Posterior cingulate gyrus (tissue), 11 donors: ENCODE measurements at regions not wholly inside any gene's neighbourhood (a gene's known extent, or its start where the extent isn't known, plus 50 kb on each side); places are given as distances from the start of the nearest gene placed in this dataset.

Experiments
- DNase-seq, 10 donors: peaks; one replicate each; pipeline versions ENCODE4 v3.0.0 to v3.0.0-alpha.2; 2020 to 2021; ENCODE audit warnings: mixed read lengths in 3 of 10
- intact Hi-C: fragments of 100-400 bp; cut with DNase I; formaldehyde crosslinking; loops from one replicate; pipeline ENCODE4 v1.15.1; 2023

GRCh38 chr13:74975111-74975510, 506.9 kb downstream of the TBC1D4 start:
- DNase-seq, result no peak
- intact Hi-C loops, result no loop called here

GRCh38 chr13:74973935-74974879, 507.8 kb downstream of the TBC1D4 start:
- DNase-seq, result no peak
- intact Hi-C loops, result no loop called here

GRCh38 chr13:74969419-74969818, 512.5 kb downstream of the TBC1D4 start:
- DNase-seq, result no peak
- intact Hi-C loops, result no loop called here

DNA sequence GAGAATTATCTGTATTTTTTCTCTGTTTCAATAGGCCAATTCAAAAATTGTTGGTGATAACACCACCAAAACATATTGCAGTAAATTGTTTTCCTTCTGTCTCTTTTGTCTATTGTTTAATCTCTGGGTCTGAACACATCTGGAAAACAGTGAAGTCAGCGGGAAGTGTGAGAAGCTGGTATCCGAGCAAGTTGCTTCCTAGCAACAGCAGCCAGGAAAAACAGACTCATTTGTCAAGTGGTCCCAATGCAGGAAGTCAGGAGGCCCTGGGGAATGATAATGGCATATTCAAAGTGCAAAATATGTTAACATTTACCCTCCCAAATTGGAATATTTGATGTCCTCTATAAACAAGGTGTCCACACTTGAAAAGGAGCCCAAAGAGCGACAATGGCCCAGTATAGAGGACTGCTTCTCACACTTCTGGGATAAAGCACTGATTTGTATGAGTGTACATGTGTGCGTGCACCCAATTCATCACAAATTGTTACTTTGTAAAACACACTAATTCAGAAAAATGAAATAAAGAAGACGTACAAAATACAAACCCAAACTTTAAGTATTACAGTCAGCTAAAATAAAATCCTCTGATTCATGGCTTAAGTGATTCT, 515.0 kb downstream of the TBC1D4 start:
- intact Hi-C loops, result no loop called here
- DNase-seq, result peak in 1 of 10 donors; percentile 20

DNA sequence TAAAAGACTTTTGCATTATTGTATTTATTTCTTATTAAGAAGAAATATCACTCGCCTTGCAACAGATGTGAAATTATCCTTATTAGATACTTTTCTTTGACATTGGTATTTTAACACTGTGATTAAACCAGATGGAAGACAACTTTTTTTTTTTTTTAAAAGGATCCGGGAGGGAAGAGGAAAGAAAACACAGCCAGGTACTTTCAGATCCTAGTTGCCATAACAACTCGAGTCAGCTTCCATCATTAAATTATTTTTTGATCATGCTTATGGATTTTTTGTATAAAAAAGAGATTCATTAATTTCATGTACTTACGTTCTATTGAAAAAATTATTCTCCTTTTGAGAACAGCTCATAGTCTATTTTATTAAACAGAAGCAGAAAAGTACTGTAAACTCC, 515.7 kb downstream of the TBC1D4 start:
- no peak for DNase-seq
- intact Hi-C loops, result no loop called here

GRCh38 chr13:74945637-74946036, 536.3 kb downstream of the TBC1D4 start:
- intact Hi-C loops, result no loop called here
- no peak for DNase-seq

GRCh38 chr13:74931698-74932433, 550.1 kb downstream of the TBC1D4 start:
- no peak for DNase-seq
- intact Hi-C loops, result no loop called here

GRCh38 chr13:74930402-74931165, 551.4 kb downstream of the TBC1D4 start:
- intact Hi-C loops, result no loop called here
- no peak for DNase-seq

DNA sequence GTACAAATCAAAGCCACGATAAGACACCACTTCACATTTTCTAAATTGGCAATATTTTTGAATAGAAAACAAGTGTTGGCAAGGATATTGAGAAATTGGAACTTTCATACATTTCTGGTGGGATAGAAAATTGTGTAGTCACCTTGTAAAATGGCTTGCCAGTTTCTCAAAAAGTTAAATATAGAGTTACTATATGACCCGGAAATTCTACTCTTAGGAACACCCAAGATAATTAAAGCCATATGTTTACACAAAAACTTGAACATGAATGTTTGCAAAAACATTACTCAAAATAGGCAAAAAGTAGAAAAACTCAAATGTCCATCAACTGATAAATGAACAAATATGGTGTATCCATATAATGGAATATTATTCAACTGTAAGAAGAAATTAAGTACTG, 552.5 kb downstream of the TBC1D4 start:
- DNase-seq, result no peak
- intact Hi-C loops, result no loop called here

DNA sequence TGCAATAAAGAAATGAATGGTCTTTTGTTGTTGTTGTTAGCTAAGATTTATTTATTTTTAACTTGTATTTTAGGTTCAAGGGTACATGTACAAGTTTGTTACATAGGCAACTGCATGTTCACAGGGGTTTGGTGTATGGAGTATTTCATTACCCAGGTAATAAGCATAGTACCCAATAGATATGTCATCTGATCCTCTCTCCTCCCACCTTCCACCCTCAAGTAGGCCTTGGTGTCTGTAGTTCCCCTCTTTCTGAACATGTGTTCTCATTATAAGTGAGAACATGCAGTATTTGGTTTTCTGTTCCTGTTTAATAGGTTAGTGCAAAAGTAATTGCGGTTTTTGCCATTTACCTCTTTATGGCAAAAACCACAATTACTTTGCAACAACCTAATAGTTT, 554.1 kb downstream of the TBC1D4 start:
- intact Hi-C loops, result no loop called here
- no peak for DNase-seq

- intact Hi-C loops, result no loop called here
- no peak for DNase-seq
These were observed 559.0 kb downstream of the TBC1D4 start for GRCh38 chr13:74922963-74923362.

- DNase-seq, result no peak
- intact Hi-C loops, result no loop called here
These were observed 560.6 kb downstream of the TBC1D4 start for GRCh38 chr13:74921326-74921725.

GRCh38 chr13:74920920-74921319, 561.0 kb downstream of the TBC1D4 start:
- intact Hi-C loops, result no loop called here
- DNase-seq, result no peak

DNA sequence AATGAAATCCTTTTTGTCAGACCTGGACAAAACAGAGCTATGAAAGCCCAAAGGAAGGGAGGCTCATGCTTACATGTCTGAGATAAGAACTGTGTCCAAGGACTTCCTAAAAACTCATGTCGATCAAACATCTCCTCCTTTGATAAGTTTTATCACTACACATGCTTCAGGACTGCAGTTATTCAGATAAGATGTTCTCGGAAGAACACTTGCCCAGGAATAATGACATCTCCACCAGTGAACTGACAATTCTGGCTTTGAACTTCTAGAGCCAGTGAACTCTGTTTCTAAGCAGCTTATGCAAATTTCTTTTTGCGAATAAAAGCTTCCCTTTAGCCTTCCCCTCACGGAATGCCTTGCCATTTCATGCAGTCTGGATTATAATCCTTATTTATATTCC, 561.6 kb downstream of the TBC1D4 start:
- intact Hi-C loops, result no loop called here

GRCh38 chr13:74919914-74920313, 562.1 kb downstream of the TBC1D4 start:
- DNase-seq, result no peak
- intact Hi-C loops, result no loop called here

More for the DNA sequence above, 561.6 kb downstream of the TBC1D4 start:
- no peak for DNase-seq

DNA sequence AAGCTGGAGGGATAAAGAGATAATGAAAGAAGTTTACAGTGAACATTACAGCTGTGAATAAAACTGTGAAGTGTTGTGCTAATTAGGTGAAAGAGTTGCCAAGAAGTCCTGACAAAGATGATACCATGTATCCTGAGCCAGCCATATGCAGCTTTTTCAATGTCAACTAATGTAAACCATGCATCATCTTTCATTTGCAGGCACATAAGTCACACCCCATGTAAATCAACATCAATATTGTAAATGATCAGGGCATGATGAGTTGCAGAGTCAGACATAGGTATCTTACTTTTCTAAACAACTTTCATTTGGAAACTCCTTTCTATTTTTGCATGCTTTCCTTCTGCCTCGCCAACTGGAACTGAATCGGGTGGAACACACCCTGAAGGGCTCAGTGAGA, 569.1 kb downstream of the TBC1D4 start:
- intact Hi-C loops, result no loop called here
- DNase-seq, result no peak

GRCh38 chr13:74910415-74910814, 571.6 kb downstream of the TBC1D4 start:
- intact Hi-C loops, result no loop called here

DNA sequence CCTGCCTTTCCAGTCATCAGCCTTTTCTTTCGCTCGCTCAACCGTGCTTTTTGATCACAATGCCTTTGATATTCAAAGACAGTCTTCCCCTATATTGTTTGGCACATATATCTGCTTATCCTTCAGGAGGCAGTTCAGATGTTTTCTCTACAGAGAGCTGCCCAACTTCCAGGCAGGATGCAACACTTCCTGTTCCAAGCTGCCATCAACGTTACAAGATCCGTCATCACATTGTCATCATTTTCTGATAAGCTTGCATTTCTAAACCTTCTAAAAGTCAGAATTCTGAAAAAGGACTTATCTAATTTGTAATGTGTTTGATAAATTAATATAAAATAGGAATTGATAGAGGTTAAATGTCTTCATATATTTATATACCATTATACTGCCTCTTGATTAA, 574.2 kb downstream of the TBC1D4 start:
- no peak for DNase-seq
- intact Hi-C loops, result no loop called here

More at GRCh38 chr13:74910415-74910814, 571.6 kb downstream of the TBC1D4 start:
- DNase-seq, result no peak

GRCh38 chr13:74904556-74904955, 577.4 kb downstream of the TBC1D4 start:
- DNase-seq, result no peak
- intact Hi-C loops, result no loop called here

DNA sequence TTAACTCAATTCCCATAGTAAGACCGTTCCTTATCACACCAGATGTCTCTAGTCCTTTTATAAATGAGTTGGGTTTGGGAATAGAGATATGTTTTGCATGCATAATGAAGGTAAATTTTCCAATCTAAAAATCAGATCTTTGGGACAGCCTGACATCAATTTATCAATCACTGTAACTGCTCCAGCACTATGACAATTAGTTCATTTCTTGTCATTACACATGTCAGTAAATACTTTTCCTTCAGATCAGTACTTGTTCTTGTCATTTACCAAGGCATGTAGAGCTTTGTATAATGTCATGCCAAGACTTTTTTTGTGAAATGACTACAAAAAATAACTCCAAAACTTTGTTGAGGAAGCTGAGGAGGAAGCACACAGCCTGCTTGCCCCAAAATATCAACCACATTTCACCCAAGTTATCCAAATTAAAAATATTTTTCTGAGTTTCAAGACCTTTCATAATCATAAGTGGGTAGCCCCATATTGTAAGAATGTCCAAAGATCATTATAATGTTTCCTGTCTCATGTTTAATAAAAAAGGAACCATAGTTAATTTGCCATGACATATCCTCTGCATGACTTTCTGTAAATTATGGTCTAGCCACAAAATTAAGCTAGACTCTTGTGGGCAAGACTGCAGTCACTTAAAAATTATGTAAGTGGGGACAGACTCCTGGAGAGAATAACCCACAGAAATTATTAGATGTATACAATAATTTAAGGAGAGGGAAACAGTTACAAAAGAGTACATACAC, 586.8 kb downstream of the TBC1D4 start:
- DNase-seq, result no peak
- intact Hi-C loops, result no loop called here
